ENCODE measurements at regions not wholly inside any gene's neighbourhood (a gene's known extent, or its start where the extent isn't known, plus 50 kb on each side); places are given as distances from the start of the nearest gene placed in this dataset.

GRCh38 chr12:116629480-116629879, 70.3 kb downstream of the MAP1LC3B2 start (continued):
- TF ChIP-seq ZBTB33 (IDR thresholded peaks at IDR 0.05; ENCODE audit: extremely low read depth, insufficient replicate concordance, low read length) (no peak), FOSL1 (IDR thresholded peaks at IDR 0.05; ENCODE audit: low read depth) (no peak)

GRCh38 chr12:116628989-116629388, 69.8 kb downstream of the MAP1LC3B2 start:
- Histone ChIP-seq H3K9me3 (ENCODE audit: control insufficient read depth in 1 of 2, insufficient read depth in 1 of 2, low read depth in 1 of 2, low read length in 2 of 2) (no peaks in the 10 kb centered on the region; a peak in 1 of 4 replicates), H4K20me1 (ENCODE audit: insufficient read depth) (no peaks in the 10 kb centered on the region), H3K36me3 (ENCODE audit: control insufficient read depth in 1 of 2, insufficient read depth in 2 of 2, low read length in 2 of 2) (no peaks in the 10 kb centered on the region), H2AFZ (ENCODE audit: low read depth, low read length, poor library complexity, severe bottlenecking) (no peak overlapping the region), H3K4me2 (ENCODE audit: low read length) (no peak overlapping the region), H3K27me3 (ENCODE audit: insufficient read depth, low read length) (no peaks in the 10 kb centered on the region), H3K79me2 (ENCODE audit: insufficient read depth, low read length) (no peaks in the 10 kb centered on the region), H3K9ac (ENCODE audit: low read length) (no peak overlapping the region), H3K4me1 (ENCODE audit: control insufficient read depth in 1 of 2, insufficient read depth in 2 of 2, low read length in 2 of 2) (peaks cover 5 to 17% of the 10 kb centered on the region in 2 experiments), H3K27ac (ENCODE audit: low read depth, low read length) (no peak overlapping the region), H3K9me2 (ENCODE audit: insufficient read depth) (no peaks in the 10 kb centered on the region), H3K4me3 (replicated peaks in 1 of 2; ENCODE audit: low read depth in 1 of 2, low read length in 2 of 2) (no peak overlapping the region)
- DNase-seq (ENCODE audit: low read depth, low spot score), result no peak
- POLR2A ChIA-PET, result no interaction called here
- intact Hi-C loops (cut with micrococcal nuclease), result no loop called here
- RAD21 ChIA-PET (ENCODE audit: low non-redundant PET in 1 of 2, low total read pairs in 2 of 2, uncharacterized antibody in 2 of 2, unreplicated experiment in 2 of 2), result no interaction called here
- TF ChIP-seq RAD21 (IDR thresholded peaks at IDR 0.05; ENCODE audit: low read depth), result no peak
- no peak for TF ChIP-seq ZBTB33 (IDR thresholded peaks at IDR 0.05; ENCODE audit: extremely low read depth, insufficient replicate concordance, low read length)
- no peak for TF ChIP-seq CEBPB (IDR thresholded peaks at IDR 0.05; ENCODE audit: low read depth)
- TF ChIP-seq EZH2 (IDR thresholded peaks at IDR 0.05), result no peak
- TF ChIP-seq TCF7L2 (IDR thresholded peaks at IDR 0.05; ENCODE audit: borderline replicate concordance, extremely low read depth, insufficient read depth, insufficient read length), result no peak
- no peak for TF ChIP-seq SP1 (IDR thresholded peaks at IDR 0.05; ENCODE audit: low read depth)
- no peak for TF ChIP-seq POLR2A (IDR thresholded peaks at IDR 0.05; ENCODE audit: borderline replicate concordance, extremely low read depth, insufficient read depth, insufficient read length)
- TF ChIP-seq EGR1 (IDR thresholded peaks at IDR 0.05; ENCODE audit: low read depth), result no peak
- no peak for TF ChIP-seq CBX3 (IDR thresholded peaks at IDR 0.05; ENCODE audit: low read depth)
- TF ChIP-seq FOSL1 (IDR thresholded peaks at IDR 0.05; ENCODE audit: low read depth), result no peak
- no peak for TF ChIP-seq CTCF (IDR thresholded peaks at IDR 0.05 in 2 of 3, conservative IDR thresholded peaks at IDR 0.05 in 1 of 3; ENCODE audit: borderline replicate concordance in 1 of 3, insufficient read depth in 1 of 3, low read depth in 2 of 3, low read length in 2 of 3)
- TF ChIP-seq EZH2phosphoT487 (IDR thresholded peaks at IDR 0.05; ENCODE audit: borderline replicate concordance), result no peak
- TF ChIP-seq SIN3A (IDR thresholded peaks at IDR 0.05; ENCODE audit: low read depth), result no peak
- BruUV-seq (replicated peaks), result no TSS peak
- CTCF ChIA-PET, result interaction anchor here (0.7 to 1.4 kb wide), 3 partner anchors 19 to 69 kb away, joined by 3 to 4 read pairs (median 3); no protein-coding TSS in a partner anchor
- ATAC-seq, result no peak
